Endothelial cell (in vitro differentiated cells): ENCODE measurements at regions not wholly inside any gene's neighbourhood (a gene's known extent, or its start where the extent isn't known, plus 50 kb on each side); places are given as distances from the start of the nearest gene placed in this dataset.

Source experiments
- DNase-seq: peaks from one replicate; pipeline ENCODE4 v3.0.0; 2021; ENCODE audit warnings: low spot score
- H3K27ac Mint-ChIP-seq: one replicate; pipeline ENCODE4 v1.8.0; 2021; ENCODE audit warnings: mixed read lengths, inconsistent platforms; ENCODE audit not compliant: unreplicated experiment
- H3K27me3 Mint-ChIP-seq: one replicate; pipeline ENCODE4 v1.8.0; 2021; ENCODE audit warnings: mild to moderate bottlenecking, moderate library complexity, mixed read lengths, inconsistent platforms; ENCODE audit not compliant: unreplicated experiment
- H3K36me3 Mint-ChIP-seq: one replicate; pipeline ENCODE4 v1.8.0; 2021; ENCODE audit warnings: mild to moderate bottlenecking, low read depth, mixed read lengths, inconsistent platforms; ENCODE audit not compliant: unreplicated experiment
- H3K4me1 Mint-ChIP-seq: one replicate; pipeline ENCODE4 v1.8.0; 2021; ENCODE audit warnings: mild to moderate bottlenecking, mixed read lengths, inconsistent platforms; ENCODE audit not compliant: unreplicated experiment
- H3K4me3 Mint-ChIP-seq: one replicate; pipeline ENCODE4 v1.8.0; 2021; ENCODE audit warnings: mild to moderate bottlenecking, mixed read lengths, inconsistent platforms; ENCODE audit not compliant: unreplicated experiment
- H3K9me3 Mint-ChIP-seq: one replicate; pipeline ENCODE4 v1.8.0; 2021; ENCODE audit warnings: mixed read lengths, inconsistent platforms; ENCODE audit not compliant: unreplicated experiment
- TF ChIP-seq, protein P1 (sequence below): fragments of 200-600 bp; sonication (generic); IDR thresholded peaks from one replicate; pipeline ENCODE4 v1.5.0; 2021; ENCODE audit warnings: antibody characterized with exemption; ENCODE audit not compliant: unreplicated experiment

DNA sequence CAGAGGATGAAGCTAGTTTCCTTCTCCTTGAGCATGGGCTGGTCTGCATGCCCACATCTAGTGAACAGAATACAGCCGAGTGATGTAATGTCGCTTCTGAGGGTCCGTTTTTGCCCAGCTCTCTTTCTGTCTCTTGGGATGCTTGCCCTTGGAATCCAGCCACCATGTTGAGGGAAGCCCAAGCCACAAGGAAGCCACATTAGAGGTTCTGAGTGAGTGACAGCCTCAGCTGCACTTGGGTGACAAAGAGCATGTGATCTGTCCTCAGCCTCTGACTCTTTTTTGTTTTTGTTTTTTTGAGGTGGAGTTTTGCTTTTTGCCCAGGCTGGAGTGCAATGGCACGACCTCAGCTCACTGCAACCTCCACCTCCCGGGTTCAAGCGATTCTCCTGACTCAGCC is 100.6 kb upstream of the SALL4 start:
- TF ChIP-seq, protein P1, sequence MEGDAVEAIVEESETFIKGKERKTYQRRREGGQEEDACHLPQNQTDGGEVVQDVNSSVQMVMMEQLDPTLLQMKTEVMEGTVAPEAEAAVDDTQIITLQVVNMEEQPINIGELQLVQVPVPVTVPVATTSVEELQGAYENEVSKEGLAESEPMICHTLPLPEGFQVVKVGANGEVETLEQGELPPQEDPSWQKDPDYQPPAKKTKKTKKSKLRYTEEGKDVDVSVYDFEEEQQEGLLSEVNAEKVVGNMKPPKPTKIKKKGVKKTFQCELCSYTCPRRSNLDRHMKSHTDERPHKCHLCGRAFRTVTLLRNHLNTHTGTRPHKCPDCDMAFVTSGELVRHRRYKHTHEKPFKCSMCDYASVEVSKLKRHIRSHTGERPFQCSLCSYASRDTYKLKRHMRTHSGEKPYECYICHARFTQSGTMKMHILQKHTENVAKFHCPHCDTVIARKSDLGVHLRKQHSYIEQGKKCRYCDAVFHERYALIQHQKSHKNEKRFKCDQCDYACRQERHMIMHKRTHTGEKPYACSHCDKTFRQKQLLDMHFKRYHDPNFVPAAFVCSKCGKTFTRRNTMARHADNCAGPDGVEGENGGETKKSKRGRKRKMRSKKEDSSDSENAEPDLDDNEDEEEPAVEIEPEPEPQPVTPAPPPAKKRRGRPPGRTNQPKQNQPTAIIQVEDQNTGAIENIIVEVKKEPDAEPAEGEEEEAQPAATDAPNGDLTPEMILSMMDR, result no peak
- DNase-seq, result no peak
- Mint-ChIP-seq H3K36me3 (peaks cover 3% of the 10 kb centered on the region), H3K27me3 (peaks cover 7% of the 10 kb centered on the region), H3K9me3 (no peaks in the 10 kb centered on the region), H3K4me3 (no peak overlapping the region), H3K27ac (no peak overlapping the region), H3K4me1 (peaks cover 13% of the 10 kb centered on the region)

DNA sequence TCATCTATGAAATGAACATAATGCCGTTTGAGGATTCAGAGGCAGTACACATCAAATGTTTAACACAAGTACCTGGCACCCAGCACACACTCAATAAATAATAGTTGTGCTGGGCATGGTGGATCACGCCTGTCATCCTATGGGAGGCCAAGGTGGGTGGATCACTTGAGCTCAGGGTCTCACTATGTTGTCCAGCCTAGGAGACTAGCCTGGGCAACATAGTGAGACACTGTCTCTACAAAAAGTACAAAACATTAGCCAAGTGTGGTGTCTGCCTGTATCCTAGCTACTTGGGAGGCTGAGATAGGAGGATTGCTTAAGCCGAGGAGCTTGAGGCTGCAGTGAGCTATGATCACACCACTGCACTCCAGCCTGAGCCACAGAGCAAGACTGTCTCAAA is 98.1 kb upstream of the SALL4 start:
- H3K4me1 Mint-ChIP-seq, result peaks cover 4% of the 10 kb centered on the region
- DNase-seq, result no peak
- H3K27ac Mint-ChIP-seq, result no peak overlapping the region
- H3K27me3 Mint-ChIP-seq, result peaks cover 7% of the 10 kb centered on the region
- H3K9me3 Mint-ChIP-seq, result no peaks in the 10 kb centered on the region
- H3K36me3 Mint-ChIP-seq, result no peaks in the 10 kb centered on the region
- H3K4me3 Mint-ChIP-seq, result no peak overlapping the region
- TF ChIP-seq, protein P1, result no peak

DNA sequence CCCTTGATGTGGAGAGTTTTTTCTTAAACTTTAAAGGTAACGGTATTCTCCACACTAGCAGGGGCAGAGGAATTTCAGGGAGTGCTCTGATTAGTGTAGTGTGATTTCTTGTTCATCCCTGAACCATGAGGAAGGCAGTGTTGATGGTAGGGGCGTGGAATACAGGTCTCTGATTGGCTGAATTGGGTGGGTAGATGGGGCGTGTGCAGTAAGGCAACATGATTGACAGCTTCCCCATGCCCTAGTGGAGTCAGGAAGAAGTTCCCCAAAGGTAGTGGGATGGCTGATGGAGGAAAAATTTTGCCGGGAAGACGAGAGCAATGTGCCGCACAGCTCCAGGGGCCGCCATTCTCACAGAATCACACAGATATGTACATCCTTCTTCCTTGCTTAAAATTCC is 97.4 kb upstream of the SALL4 start:
- Mint-ChIP-seq H3K4me1 (peaks cover 4% of the 10 kb centered on the region), H3K4me3 (no peak overlapping the region), H3K27me3 (peaks cover 7% of the 10 kb centered on the region), H3K27ac (no peak overlapping the region), H3K9me3 (no peaks in the 10 kb centered on the region), H3K36me3 (no peaks in the 10 kb centered on the region)
- no peak for DNase-seq
- TF ChIP-seq, protein P1, result no peak

DNA sequence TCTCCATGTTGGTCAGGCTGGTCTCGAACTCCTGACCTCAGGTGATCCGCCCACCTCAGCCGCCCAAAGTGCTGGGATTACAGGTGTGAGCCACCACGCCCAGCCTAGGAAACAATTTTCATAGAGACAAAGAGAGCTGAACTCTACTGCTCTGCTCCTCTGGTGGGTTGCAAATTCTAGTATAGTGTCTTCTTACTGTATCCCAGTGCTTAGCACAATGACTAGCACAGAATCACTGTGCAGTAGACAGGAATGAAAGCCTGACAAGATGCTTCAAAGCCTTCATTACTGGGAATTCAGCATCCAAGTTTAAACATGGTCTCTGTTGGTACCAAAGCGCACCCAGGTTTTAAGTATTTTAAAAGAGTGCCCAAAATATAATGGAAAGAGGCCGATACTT is 96.5 kb upstream of the SALL4 start:
- H3K27me3 Mint-ChIP-seq, result peaks cover 7% of the 10 kb centered on the region
- H3K4me1 Mint-ChIP-seq, result no peaks in the 10 kb centered on the region
- no peaks in the 10 kb centered on the region for H3K36me3 Mint-ChIP-seq
- H3K4me3 Mint-ChIP-seq, result no peak overlapping the region
- no peak overlapping the region for H3K27ac Mint-ChIP-seq
- no peak for DNase-seq
- TF ChIP-seq, protein P1, result no peak
- H3K9me3 Mint-ChIP-seq, result no peaks in the 10 kb centered on the region

DNA sequence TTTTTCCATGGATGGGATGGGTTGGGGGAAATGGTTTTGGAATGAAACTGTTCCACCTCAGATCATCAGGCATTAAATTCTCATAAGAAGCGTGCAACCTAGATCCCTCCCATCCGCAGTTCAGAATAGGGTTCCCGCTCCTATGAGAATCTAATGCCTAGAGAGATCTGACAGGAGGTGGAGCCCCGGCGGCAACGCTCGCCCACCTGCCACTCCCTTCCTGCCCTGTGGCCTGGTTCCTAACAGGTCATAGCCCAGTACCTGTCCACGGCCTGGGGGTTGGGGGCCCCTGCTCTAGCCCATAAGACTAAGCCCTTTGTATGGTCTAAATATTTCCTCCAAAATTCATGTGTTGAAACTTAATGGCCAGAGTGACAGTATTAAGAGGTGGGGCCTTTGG is 92.3 kb upstream of the SALL4 start:
- Mint-ChIP-seq H3K27ac (no peak overlapping the region), H3K4me1 (peaks cover 2% of the 10 kb centered on the region)

More for the DNA sequence above, 92.3 kb upstream of the SALL4 start:
- H3K36me3 Mint-ChIP-seq, result no peaks in the 10 kb centered on the region
- TF ChIP-seq, protein P1, result no peak
- no peaks in the 10 kb centered on the region for H3K27me3 Mint-ChIP-seq
- H3K4me3 Mint-ChIP-seq, result no peak overlapping the region
- no peak for DNase-seq
- H3K9me3 Mint-ChIP-seq, result no peaks in the 10 kb centered on the region
